ENCODE measurements at regions not wholly inside any gene's neighbourhood (a gene's known extent, or its start where the extent isn't known, plus 50 kb on each side); places are given as distances from the start of the nearest gene placed in this dataset.
"Not testable (repeated sequence)": the region's sequence is repeated elsewhere in the genome, so short reads cannot be mapped to it uniquely, and the experiment has no call there.

- not testable (repeated sequence) for H3K27ac ChIP-seq, H3K9me3 ChIP-seq, H3K36me3 ChIP-seq, H3K4me1 ChIP-seq, H3K4me3 ChIP-seq, ATAC-seq, H3K27me3 ChIP-seq
- 53 to 57% methylated on average over 2 of the region's 2 CpGs for WGBS, 2 donors (ENCODE audit: low coverage in 1 of 2)
Observed at GRCh38 chr3:90206482-90206881, 1099.1 kb downstream of the EPHA3 start.

- H3K9me3 ChIP-seq, ATAC-seq, H3K4me1 ChIP-seq, H3K4me3 ChIP-seq, H3K27me3 ChIP-seq, H3K36me3 ChIP-seq, H3K27ac ChIP-seq: not testable (repeated sequence)
- 77% methylated on average over 4 to 5 of the region's 5 CpGs for WGBS, 2 donors (ENCODE audit: low coverage in 1 of 2)
Observed at GRCh38 chr3:90207353-90208097, 1100.1 kb downstream of the EPHA3 start.

- no peaks in the 10 kb centered on the region for H3K27me3 ChIP-seq
- no peak for ATAC-seq
- no peaks in the 10 kb centered on the region for H3K4me1 ChIP-seq
- 67 to 73% methylated on average over 4 of the region's 4 CpGs for WGBS, 2 donors (ENCODE audit: low coverage in 1 of 2)
- H3K4me3 ChIP-seq = no peak overlapping the region
- no peak overlapping the region for H3K27ac ChIP-seq
- TF ChIP-seq EP300 (IDR thresholded peaks at IDR 0.05) (no peak), POLR2A (IDR thresholded peaks at IDR 0.05) (no peak), CTCF (IDR thresholded peaks at IDR 0.05) (no peak), POLR2AphosphoS5 (IDR thresholded peaks at IDR 0.05) (no peak)
- peaks cover 0 to 7% (median 0%) of the 10 kb centered on the region in 3 donors for H3K9me3 ChIP-seq
- no peaks in the 10 kb centered on the region for H3K36me3 ChIP-seq
Observed at GRCh38 chr3:90221900-90222299, 1114.5 kb downstream of the EPHA3 start.

- 12 to 24% methylated on average over 1 of the region's 1 CpG for WGBS, 2 donors (ENCODE audit: low coverage in 1 of 2)
- Histone ChIP-seq H3K4me1 (peaks cover 0 to 4% (median 0%) of the 10 kb centered on the region in 3 donors), H3K9me3 (peaks cover 0 to 17% (median 0%) of the 10 kb centered on the region in 3 donors), H3K36me3 (no peaks in the 10 kb centered on the region), H3K4me3 (no peak overlapping the region), H3K27me3 (no peaks in the 10 kb centered on the region), H3K27ac (peak overlapping the region in 1 of 4 donors; percentile 22)
- peak; percentile 72 for ATAC-seq
- peak; percentile 35 for TF ChIP-seq POLR2AphosphoS5 (IDR thresholded peaks at IDR 0.05)
- no peak for TF ChIP-seq CTCF (IDR thresholded peaks at IDR 0.05)
Observed at GRCh38 chr3:90241481-90241880, 1134.1 kb downstream of the EPHA3 start.

- Histone ChIP-seq H3K36me3 (no peaks in the 10 kb centered on the region), H3K27ac (no peak overlapping the region)
- ATAC-seq = no peak
Observed at GRCh38 chr3:90253131-90253530, 1145.7 kb downstream of the EPHA3 start.

More at GRCh38 chr3:90253131-90253530, 1145.7 kb downstream of the EPHA3 start:
- Histone ChIP-seq H3K9me3 (no peaks in the 10 kb centered on the region), H3K4me3 (no peak overlapping the region), H3K27me3 (no peaks in the 10 kb centered on the region), H3K4me1 (no peaks in the 10 kb centered on the region)
- 44 to 69% methylated on average over 2 of the region's 2 CpGs for WGBS, 2 donors (ENCODE audit: low coverage in 1 of 2)
- TF ChIP-seq CTCF (IDR thresholded peaks at IDR 0.05) = no peak
- no peak for TF ChIP-seq EP300 (IDR thresholded peaks at IDR 0.05)
- TF ChIP-seq POLR2A (IDR thresholded peaks at IDR 0.05) = no peak
- TF ChIP-seq POLR2AphosphoS5 (IDR thresholded peaks at IDR 0.05) = no peak

All from gastroesophageal sphincter (tissue), 4 donors.